CD4-positive, alpha-beta T cell treated with Interleukin-17A for 1 hour (primary cell): ENCODE measurements at regions not wholly inside any gene's neighbourhood (a gene's known extent, or its start where the extent isn't known, plus 50 kb on each side); places are given as distances from the start of the nearest gene placed in this dataset.

Source experiments
- DNase-seq: peaks from one replicate; pipeline ENCODE4 v3.0.0-alpha.2; 2020

DNA sequence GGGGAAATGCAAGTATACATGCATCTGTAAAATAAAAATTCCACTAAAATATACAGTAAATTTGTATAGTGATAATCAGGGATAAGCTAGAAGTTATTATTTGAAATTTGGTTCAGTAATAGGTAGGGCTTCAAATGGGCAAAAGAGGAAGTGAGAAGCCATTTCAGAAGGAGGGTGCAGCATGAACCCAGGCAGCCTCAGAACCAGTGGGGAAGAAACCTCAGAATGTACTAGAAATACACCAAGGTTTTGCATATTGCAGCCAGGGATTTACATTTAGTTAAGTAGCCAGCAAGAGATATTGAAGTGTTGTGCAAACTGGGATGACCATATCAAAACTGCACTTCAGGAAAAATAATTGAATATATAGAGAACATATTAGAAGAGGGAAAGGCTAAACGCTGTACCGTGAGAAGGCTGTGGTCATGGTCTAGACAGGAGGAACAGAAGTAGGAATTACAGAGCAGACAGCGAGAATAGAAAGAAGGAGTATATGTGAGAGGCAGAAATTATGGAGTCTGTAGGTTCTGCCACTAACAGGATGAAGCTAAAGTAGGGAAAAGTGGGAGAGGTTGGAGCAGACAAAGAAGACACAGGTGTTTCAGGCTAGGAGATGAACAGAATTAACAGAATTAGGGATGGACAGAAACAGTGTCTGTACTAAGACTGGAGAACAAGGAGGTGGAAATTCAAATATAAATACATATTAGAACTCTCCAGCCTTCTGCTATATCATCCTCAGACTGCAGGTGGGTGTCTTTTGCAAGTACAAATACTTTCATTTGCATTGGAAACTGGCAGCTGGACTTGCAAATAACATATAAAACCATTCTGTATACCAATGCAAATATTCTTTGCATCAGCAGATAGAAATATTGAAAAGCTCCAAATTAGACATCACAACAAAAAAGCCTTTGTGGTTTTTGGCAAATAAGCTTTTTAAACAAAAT lies 335.6 kb downstream of the ZNF608 start:
- no peak for DNase-seq

DNA sequence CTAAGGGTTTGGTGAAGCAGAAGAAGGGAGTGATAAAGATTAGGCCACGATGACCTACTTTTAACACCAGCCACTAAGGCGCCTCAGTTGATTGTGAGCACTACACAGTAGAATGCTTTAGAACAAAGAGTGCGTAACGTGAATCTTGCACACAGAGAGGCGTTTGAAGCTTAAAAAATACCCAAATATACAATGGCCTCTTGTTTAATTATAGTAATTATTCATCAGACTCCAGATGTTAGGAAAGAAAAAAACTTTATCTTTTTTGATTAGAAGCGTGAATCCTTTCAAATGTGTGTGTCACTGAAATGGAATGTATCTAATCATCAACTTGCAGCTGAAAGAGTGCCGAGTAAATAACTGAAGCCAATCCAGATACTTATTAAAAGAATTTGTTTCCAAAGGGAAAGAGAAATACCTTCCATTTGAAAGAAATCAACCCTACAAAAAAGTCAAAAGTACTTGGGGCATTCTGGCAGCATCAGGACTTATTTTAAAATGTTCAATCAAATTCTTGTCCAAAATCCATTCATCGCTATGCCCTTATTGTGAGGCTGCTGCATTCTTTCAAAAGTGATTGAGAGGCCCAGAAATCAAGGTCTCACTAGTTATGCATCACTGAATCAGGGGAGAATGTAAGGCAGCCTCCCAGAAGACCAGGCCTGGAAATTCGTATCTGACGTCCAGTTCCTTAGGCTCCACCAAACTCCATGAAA lies 337.5 kb downstream of the ZNF608 start:
- DNase-seq = no peak

DNA sequence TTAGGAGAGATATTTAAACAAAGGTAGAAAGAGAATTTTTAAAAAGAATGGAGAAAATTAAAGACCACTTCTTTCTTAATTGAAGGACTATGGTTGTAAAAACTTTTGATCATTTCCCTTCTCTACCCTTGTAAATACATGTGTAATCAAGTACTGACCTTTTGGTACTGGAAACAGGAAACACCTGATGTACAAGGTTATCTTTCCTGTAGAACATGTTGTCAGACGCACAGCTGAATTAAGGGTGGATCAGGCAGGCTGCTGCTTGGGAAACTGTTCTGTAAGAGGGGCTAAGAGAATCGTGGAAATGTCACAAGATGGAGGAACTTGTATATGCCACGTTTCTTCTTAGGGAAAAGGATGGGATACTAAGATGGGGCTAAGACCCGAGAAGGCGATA lies 341.6 kb downstream of the ZNF608 start:
- DNase-seq = no peak

DNA sequence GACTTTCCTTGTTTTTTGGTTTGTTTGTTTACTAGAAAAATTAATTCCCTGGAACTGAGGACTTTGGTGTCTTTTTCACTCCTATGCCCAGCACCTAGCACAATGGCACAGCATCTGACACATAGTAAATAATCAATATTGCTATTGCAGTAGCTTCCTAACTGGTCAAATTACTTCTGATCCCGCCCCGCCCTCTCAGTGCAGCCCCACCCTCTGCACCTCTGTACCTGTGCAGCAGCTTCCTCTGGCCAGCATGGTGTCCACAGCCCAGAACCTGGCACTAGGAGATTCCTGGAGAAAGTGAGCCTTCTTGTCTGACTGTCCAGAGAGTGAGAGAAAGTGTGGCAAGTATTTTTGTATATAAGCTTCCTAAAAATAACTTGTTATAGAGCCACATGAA lies 343.2 kb downstream of the ZNF608 start:
- no peak for DNase-seq

DNA sequence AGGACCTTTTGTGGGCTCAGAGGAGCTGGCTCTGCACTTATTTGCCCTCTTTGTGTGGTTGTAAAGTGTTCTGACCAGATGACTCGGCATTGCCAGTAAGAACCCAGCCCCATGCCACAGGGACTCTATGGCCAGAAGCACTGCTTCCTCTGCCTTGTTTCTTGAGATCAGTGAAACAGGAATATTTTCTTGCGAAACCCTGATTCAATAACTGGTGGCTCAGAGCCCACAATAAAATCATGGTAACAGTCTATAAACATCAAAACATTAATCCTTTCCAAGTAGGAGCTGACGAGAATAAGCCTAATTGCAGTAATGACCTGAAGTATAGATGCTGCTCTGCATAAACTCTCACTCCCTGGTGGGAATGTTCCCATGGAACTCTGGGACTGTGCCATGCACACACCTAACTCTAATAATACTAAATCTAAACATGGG lies 344.3 kb downstream of the ZNF608 start:
- DNase-seq = no peak

DNA sequence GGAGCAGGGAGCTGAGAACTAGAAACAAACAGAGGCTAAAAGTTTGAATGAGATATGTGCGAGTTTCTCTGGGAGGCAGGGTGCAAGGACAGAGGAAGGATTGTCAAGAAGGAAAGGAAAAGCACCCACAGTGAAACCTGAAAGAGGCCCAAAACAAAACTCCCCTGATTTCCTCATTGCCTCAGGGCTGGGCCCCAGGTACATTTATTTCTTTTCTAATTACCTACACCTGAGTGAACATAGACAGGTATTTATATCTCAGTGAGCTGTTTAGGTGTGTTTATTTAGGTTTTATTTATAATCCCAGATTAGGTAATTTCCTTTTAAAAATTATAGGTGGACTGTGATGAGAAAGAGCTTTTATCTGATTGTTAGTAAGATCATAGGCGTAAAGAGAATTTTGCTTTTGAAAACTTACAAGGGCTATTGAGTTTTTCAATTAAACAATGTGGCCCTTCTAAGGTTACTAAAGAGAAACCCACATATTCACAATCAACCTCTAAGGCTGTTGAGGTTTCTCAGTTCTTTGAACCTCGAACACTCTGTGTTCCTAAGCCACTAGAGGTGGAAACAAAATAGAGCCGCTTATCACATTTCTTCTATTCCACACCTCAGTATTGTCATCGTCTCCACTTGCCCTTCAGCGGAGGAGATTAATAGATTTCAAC lies 344.8 kb downstream of the ZNF608 start:
- DNase-seq = no peak

DNA sequence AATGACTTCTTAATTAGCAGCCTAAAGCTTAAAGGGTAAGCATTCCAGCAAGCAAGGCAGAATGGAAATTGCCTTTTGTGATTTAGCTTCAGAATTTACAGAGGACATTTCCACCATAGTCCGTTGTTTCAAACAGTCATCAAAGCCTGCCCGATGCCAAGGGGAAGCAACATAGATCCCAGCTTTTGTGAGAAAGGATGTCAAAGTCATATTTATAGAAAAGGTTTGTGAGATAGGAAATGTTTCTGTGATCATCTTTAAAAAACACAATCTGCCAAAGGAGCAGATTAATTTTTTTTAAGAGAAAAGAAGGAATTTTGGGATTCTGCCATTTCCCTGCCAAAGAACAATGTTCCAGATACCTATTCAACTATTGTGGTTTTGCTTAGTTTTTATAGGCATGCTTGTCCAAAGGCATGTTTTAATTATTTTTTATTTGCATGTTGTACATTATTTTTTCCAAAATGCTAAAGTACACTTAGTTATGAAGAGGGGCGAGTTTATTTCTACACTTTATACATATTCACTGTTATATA lies 346.9 kb downstream of the ZNF608 start:
- DNase-seq = no peak

DNA sequence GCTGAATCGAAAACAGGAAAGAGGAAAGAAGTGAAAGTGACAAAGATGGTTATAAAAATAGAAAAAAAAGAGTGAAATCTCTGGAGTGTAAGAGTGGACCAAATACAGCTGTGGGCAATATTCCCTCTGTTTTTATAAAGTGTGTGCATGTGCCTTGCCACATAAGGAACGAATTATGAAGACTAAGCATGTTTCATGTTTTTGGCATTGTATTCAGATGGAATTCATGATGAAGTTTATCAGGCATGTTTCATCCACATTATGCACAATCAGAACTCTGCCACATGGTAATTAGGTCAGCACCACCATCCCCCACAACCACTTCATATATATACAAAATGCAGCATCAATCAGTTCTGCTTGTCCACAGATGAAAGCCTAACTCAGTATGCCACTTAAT lies 348.0 kb downstream of the ZNF608 start:
- no peak for DNase-seq

DNA sequence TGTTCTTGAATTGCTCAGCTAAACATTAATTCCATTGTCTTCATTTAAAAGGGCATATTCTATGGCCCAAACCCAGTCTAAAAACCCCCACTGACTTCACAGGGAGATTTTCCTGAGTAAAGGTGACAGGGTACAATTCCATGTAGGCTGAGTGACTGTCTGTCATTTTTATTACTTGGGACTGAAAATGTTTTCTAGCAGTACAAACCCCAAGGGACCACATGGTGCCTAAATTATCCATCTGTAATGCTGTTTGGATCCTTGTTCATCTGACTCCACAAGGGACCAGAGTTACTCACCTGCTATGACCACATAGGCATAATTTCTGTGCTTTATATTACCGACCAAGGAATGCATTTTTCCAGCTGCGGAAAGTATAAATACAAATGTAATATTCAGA lies 349.1 kb downstream of the ZNF608 start:
- no peak for DNase-seq

DNA sequence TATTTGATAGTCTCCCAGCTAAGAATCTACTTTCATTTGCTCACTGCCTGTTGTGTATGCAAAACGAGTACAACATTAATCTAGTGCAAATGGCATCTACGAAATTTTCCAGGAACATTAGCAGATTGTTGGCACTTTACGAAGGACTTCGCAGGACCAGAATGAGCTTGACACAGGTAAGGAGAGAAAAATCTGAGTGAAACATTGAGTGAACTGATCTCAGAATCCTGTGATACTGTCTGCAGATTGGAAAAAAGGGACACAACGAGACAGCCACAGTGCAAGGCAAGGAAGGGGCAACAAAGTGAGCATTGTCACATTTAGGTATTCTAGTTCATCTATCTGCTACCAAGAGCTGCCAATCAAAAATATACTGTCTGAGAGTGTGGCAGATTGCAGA lies 350.5 kb downstream of the ZNF608 start:
- no peak for DNase-seq

DNA sequence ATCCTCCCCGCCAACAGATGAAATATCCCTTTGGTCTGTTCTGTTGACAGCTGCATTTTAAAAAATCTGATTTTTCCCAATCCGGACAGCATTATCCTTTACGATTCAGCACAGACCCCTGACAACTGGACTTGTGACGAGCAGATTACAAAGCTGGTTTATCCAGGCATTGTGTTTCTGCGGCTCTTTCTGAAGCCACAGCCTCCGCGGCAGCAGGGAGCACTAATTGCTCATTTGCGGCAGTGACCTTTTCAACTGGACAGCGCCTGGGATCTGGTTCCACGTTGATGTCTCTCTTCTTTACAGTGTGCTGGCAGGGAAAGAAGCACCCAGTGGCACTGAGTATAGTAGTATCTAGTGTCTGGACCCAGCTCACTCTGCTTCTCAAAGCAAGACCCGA lies 351.2 kb downstream of the ZNF608 start:
- DNase-seq = no peak

DNA sequence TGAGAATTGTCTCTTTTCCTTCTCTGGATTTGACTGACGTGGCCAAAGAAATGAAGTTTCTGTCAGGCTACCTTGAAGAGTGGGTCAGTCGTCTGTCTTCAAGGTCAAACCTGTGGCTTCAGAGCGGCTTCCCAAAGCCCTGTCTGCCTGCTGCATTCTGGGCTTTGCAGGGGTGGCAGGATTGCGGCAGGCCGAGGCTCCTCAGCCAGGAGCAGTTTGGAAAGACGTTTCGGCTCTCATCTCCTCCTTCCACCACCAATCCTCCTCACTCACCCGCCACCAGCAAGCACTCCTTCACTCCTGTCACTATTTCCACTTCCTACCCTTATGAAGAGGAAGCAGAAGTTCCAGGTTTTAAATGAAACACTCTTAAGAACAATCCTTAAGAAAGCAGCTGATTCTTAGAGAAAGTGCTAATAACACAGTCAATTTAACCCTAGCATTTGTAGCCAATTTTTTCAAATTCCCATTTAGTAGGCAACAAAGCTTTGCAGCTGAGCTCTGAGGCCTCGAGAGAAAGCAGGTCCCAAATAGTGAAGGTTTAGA lies 351.7 kb downstream of the ZNF608 start:
- DNase-seq = no peak

DNA sequence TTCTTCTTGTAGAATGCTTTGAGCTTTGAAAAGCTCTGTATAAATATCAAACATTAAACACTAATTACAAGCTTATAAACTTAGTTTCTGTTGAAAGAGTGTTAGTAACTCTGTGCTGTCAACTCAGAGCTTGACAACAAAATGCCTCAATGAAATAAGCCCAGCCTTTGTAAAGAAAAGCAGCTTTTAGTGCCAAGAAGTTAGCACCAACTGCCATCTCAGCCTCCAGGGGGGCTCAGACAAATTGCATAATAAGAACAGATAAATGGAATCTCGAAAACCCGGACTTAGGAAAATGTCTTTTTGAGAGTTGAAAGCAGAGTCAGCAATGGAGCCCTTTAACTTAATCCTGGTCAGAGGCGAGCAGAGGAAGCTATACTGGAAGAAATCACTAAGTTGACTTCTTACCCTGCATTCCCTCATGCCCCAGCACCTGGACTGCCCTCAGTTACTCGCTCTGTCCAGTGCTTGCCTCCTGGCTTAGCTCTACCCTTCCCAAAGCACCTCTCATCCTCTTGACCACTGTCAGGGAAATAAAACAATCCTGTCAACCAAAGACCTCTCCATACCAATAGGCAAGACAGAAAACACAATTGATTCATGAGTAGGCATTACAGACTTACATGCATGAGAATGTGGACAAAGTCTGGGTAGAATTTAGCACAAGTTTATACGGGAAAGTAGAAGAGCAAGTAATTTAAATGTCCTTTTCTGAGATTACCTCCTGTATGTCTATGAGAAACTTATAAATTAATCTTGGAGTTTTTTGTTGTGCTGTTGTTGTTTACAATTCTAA lies 352.7 kb downstream of the ZNF608 start:
- no peak for DNase-seq

DNA sequence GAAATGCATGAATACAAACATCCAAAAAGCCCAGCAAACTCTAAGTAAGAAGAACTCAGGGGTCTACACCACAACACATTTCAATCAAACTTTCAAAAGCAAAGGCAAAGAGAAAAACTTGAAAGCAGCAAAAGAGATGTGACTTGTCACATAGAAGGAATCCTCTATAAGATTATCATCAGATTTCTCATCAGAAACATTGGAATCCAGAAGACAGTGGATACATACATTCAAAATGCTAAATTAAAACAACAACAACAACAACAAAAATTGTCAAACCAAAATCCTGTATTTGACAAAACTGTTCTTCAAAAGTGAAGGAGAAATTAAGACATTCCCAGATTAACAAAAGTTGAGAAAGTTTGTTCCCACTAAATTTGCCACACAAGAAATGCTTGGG lies 362.7 kb downstream of the ZNF608 start:
- no peak for DNase-seq

DNA sequence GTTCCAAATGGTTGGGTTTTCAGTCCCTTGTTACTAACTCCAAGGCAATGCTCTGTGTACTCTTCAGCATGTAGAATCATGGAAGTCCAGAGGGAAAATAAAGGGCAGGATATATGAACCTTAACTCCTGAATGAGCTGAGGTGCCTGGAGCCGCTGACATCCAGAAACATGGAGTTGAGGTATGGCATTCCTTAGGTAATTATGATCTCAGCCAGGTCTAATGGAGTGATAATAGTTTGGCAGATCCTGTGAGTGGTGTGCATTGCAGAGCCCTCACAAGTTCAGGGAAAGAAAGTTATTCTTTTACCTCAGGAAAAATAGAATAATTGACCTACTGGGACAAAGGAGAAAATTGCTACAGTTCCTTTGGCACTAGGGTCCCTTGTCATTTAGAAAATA lies 369.1 kb downstream of the ZNF608 start:
- DNase-seq = no peak

DNA sequence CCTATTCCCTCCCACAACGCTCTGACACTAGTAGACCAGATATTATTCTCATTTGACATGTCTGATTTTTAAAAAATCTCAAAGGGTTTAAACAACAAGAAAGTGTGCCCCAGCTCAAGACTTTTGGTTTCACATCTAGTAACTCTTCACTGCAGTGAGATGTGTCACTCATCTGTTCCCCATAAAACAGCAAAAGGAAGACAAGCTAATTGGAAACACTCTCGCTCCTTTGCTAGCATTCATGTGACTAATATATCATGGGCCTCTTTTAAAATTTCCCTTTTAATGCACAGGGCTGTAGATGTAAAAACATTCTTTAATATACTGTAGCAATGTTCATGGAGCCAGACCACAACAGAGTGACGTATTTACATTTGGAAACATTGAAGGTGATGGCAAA lies 372.6 kb downstream of the ZNF608 start:
- no peak for DNase-seq

DNA sequence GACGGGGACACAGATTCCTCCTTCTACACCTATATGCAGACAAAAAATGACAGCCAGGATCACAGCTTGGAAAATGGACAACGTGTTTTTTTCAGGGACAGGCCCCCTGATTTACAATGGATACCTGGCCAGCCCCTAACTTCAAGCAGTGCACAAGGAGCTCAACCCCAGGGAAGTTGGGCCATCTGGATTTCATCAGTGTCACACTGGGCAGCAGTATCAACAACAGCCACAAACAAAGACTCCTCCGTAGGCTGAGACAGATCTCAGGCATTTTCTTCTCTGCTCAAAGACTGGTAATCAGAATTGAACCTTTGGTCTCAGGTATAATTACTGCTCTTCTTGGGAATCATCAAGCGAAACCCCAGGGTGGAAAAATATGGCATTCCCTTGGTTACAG lies 374.0 kb downstream of the ZNF608 start:
- no peak for DNase-seq

DNA sequence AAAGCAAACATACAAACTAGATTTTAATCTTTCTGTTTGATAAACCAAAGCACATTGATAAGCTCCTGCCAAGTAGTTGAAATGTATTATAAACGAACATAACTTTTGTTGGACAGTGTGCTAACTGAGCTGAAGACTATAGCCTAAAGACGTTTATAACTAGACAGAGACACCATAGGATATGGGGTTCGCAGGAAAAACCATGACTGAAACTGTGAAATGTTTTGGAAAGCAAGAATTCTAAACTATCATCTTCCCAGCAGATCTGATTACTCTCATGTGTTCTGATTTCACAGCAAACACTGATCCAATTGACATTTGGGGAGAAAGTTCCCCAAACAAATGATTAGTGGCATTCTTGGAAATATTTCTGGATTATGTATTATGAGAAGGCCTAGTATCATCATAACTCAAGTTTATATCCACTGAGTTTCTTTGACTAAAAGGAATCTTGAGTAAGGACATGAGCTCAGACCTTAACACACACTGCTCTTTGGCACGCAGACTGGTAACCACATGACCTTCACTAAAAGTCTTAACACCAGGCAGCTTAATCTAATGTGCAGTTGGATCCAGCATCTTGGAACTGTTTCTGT lies 375.2 kb downstream of the ZNF608 start:
- DNase-seq = no peak

DNA sequence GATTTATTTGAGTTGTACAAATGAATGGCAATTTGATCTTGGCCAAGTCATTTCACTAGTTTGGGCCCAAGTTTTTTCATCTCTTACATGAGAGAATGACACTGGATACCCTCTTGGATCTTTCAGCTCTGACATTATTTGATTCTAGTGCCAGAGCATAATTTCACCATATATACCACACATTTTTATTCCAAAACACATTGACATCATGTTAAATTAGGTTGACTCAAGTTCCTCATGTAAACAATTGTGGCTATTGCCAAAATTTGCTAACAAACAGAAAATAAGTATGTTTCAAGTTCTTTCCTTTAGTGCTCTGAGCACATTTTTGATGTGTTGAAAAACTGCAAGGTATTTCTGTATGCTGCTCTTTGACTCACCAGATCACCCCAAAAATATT lies 375.8 kb downstream of the ZNF608 start:
- no peak for DNase-seq

DNA sequence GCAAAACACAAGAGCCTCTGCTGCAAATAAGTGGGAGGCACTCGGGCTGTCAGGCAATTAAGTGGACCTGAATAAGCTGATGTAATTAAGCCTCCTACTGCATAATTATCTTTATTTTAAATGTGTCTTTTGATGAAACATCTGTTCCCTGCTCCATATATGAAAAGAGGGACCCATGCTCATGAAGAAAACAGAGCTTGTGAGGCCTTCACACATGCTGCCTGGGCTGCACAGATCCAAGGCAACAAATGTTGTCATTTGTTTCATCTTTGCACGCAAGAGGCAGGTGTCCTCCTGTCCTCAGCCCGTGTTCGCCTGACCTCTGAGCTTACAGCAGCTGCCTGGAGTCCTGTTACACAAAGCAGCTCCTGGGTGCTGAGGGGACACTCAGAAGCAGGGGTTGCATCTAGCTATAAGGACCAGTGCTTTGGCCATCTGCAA lies 381.1 kb downstream of the ZNF608 start:
- no peak for DNase-seq

DNA sequence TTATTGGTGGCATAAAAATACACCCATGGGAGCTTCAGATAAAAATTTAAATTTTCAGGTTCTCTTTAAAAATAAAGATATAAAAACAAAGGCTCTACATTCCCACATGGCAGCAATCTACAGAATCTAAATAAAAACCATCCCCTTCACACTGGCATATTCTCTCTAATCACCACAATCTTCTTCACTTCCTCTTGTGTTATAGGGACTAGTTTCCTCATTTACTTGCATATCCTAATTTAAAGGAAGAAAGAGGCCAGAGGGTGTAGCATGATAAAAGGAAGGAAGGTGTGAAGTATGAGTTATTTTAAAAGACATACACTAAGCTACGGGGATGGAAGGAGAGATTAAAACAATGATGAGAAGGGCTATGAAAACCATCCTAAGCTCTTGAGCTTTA lies 390.5 kb downstream of the ZNF608 start:
- no peak for DNase-seq

DNA sequence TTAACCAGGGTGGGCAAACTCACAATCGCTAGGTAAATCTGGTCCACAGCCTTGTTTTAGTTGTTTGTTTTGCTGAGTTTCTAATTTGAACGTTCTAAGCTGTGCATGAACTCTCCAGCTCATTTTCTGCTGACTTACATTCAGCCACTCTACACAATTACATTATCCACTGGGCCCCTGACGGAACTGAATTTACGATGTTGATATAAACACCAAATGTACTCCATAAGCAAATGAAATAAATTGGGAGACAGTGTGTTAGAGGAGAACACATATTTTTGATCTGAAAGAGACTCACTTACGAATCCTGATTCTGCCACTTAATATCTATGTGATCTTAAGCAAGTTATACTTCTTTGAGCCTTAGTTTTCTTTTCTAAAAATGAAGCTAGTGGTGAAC lies 393.4 kb downstream of the ZNF608 start:
- DNase-seq = no peak
